NB4 (cell line): ENCODE measurements at regions not wholly inside any gene's neighbourhood (a gene's known extent, or its start where the extent isn't known, plus 50 kb on each side); places are given as distances from the start of the nearest gene placed in this dataset.

ENCODE experiments used
- DNase-seq: peaks from one replicate; pipeline ENCODE4 v3.0.0; 2010; ENCODE audit warnings: low read depth
- H3K4me3 ChIP-seq: one replicate; pipeline ENCODE4 v1.5.1; 2011; ENCODE audit warnings: mild to moderate bottlenecking, low read depth, low read length, moderate library complexity
- MYC ChIP-seq: IDR thresholded peaks from 2 replicates; pipeline ENCODE4 v1.6.1; 2011; ENCODE audit warnings: low read depth, low read length
- POLR2A ChIP-seq: IDR thresholded peaks from 2 replicates; pipeline ENCODE4 v1.6.1; 2011; ENCODE audit warnings: mild to moderate bottlenecking; ENCODE audit not compliant: insufficient read length; ENCODE audit errors: extremely low read depth
- TF ChIP-seq, protein P1 (sequence below): IDR thresholded peaks from 2 replicates; pipeline ENCODE4 v1.6.1; 2011; ENCODE audit warnings: low read depth, low read length
- TF ChIP-seq, protein P2 (sequence below): IDR thresholded peaks from one replicate; pipeline ENCODE4 v1.5.1; 2012; ENCODE audit warnings: low read depth, low read length

DNA sequence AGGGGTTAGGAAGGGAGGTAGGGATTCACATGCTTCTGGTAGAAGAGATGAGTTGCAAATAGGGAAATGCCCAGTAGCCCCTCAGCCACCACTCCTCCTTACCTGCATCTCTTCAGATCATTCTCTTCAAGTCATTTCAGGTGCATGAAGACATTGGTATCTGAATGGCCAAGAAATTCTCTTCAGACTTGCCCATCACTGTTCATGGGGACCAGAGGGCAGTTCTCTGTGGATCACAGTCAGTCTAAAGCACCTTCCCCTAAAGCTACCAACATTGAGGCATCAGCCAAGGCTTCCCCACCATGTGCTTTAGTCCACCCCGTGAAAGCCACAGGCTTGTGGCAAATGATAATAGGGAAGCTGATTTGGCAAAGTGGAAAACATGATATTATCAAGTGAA, 319.4 kb upstream of the ZNF32 start:
- TF ChIP-seq MYC, result no peak
- TF ChIP-seq, protein P1, sequence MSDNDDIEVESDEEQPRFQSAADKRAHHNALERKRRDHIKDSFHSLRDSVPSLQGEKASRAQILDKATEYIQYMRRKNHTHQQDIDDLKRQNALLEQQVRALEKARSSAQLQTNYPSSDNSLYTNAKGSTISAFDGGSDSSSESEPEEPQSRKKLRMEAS, result no peak
- TF ChIP-seq POLR2A, result no peak
- TF ChIP-seq, protein P2, sequence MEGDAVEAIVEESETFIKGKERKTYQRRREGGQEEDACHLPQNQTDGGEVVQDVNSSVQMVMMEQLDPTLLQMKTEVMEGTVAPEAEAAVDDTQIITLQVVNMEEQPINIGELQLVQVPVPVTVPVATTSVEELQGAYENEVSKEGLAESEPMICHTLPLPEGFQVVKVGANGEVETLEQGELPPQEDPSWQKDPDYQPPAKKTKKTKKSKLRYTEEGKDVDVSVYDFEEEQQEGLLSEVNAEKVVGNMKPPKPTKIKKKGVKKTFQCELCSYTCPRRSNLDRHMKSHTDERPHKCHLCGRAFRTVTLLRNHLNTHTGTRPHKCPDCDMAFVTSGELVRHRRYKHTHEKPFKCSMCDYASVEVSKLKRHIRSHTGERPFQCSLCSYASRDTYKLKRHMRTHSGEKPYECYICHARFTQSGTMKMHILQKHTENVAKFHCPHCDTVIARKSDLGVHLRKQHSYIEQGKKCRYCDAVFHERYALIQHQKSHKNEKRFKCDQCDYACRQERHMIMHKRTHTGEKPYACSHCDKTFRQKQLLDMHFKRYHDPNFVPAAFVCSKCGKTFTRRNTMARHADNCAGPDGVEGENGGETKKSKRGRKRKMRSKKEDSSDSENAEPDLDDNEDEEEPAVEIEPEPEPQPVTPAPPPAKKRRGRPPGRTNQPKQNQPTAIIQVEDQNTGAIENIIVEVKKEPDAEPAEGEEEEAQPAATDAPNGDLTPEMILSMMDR, result no peak
- DNase-seq, result no peak
- H3K4me3 ChIP-seq, result no peak overlapping the region

DNA sequence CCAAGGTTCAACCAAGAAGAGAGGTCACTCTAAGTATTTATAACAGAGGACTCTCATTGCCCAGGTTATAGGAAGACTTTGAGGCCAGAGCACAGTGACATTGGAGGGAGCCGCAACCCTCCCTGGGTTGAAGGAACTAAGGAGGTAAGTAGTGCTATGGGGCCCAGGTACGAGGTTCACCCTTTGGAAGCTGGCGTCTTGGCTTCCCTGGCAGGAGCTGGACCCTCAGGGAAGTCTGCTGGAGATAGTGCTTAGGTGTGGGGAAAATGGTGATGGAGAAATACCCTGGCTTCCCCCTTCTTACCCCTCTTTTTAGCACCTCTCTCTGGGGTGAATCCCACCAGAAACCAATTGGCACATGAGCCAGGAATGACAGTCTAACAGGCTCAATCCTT, 317.9 kb upstream of the ZNF32 start:
- no peak overlapping the region for H3K4me3 ChIP-seq
- no peak for DNase-seq
- TF ChIP-seq, protein P1, result no peak

- no peak overlapping the region for H3K4me3 ChIP-seq
- DNase-seq, result no peak
- TF ChIP-seq POLR2A (no peak), MYC (no peak)
- TF ChIP-seq, protein P2, result no peak
- TF ChIP-seq, protein P1, result no peak
Measured at GRCh38 chr10:43965918-43966570, 317.4 kb upstream of the ZNF32 start.

DNA sequence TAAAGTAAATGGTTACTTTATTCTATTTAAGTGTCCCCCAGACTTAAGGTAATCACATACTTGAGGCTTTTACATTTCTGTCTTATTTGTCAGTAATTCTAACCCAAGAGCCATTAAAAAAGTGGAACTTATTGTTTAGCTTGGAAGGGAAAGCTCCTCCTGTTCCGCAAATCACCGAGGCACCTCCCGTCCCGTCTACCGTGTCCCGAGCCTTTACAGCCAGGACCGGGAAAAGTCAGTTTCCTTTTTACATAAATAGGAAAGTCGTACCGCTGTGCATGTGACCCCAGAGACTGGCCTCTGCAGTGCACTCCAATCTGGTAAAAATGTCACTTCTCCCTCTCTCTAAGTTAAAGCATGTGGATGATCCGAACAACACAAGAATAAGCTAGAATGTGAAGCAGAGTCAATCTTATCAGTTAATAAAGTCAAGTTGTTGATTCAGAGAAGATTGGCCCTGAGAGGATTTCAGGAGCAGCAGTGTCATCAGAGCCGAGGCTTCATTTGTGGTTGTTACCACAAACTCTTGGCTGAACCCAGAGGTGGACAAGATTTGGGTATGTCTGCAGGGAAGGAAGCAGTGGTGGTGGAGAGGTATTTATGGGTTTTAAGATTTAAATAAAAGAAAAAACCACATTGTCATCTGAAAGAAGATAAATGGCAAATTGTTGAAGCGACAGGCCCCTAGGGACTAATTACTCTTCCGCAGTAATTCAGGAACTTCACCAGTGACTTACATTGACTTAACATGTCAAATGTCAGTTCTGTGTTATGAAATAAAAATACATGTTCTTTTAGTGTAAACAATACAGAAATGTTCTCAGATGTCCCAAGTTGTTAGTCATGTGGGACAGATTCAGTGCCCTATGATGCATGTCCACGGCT, 316.6 kb upstream of the ZNF32 start:
- DNase-seq, result peak; percentile 38
- TF ChIP-seq, protein P2, result no peak
- TF ChIP-seq POLR2A (no peak), MYC (no peak)
- TF ChIP-seq, protein P1, result no peak
- no peak overlapping the region for H3K4me3 ChIP-seq

GRCh38 chr10:43964486-43964885, 315.8 kb upstream of the ZNF32 start:
- no peak overlapping the region for H3K4me3 ChIP-seq
- no peak for TF ChIP-seq MYC
- no peak for TF ChIP-seq POLR2A
- TF ChIP-seq, protein P1, result no peak
- TF ChIP-seq, protein P2, result no peak
- no peak for DNase-seq

- no peak overlapping the region for H3K4me3 ChIP-seq
- TF ChIP-seq, protein P1, result no peak
- TF ChIP-seq POLR2A (no peak), MYC (no peak)
- TF ChIP-seq, protein P2, result no peak
- DNase-seq, result no peak
Measured at GRCh38 chr10:43963793-43964425, 315.2 kb upstream of the ZNF32 start.
